ENCODE measurements at regions not wholly inside any gene's neighbourhood (a gene's known extent, or its start where the extent isn't known, plus 50 kb on each side); places are given as distances from the start of the nearest gene placed in this dataset.

- no peak overlapping the region for H3K4me3 ChIP-seq
- no peak for TF ChIP-seq CTCF (IDR thresholded peaks at IDR 0.05)
- no peak for DNase-seq
- H3K27ac ChIP-seq: no peak overlapping the region
- no peaks in the 10 kb centered on the region for H3K27me3 ChIP-seq (ENCODE audit: low read depth)
- H3K9me3 ChIP-seq: no peaks in the 10 kb centered on the region
- no peaks in the 10 kb centered on the region for H3K4me1 ChIP-seq
- H3K36me3 ChIP-seq: no peaks in the 10 kb centered on the region
- no peak for ATAC-seq
- intact Hi-C loops (cut with DNase I): no loop called here
These were observed 83.3 kb downstream of the FOXF2 start for GRCh38 chr6:1472643-1473042.

GRCh38 chr6:1473166-1473565 lies 83.8 kb downstream of the FOXF2 start:
- ATAC-seq (no peak), DNase-seq (no peak)
- Histone ChIP-seq H3K4me3 (no peak overlapping the region), H3K27ac (no peak overlapping the region), H3K4me1 (no peaks in the 10 kb centered on the region), H3K27me3 (ENCODE audit: low read depth) (no peaks in the 10 kb centered on the region), H3K36me3 (no peaks in the 10 kb centered on the region), H3K9me3 (no peaks in the 10 kb centered on the region)
- TF ChIP-seq CTCF (IDR thresholded peaks at IDR 0.05): no peak
- intact Hi-C loops (cut with DNase I): no loop called here

- intact Hi-C loops (cut with DNase I): no loop called here
- Histone ChIP-seq H3K27ac (no peak overlapping the region), H3K27me3 (ENCODE audit: low read depth) (no peaks in the 10 kb centered on the region), H3K9me3 (no peaks in the 10 kb centered on the region), H3K4me3 (no peak overlapping the region), H3K4me1 (no peaks in the 10 kb centered on the region), H3K36me3 (no peaks in the 10 kb centered on the region)
- ATAC-seq (no peak), DNase-seq (no peak)
- TF ChIP-seq CTCF (IDR thresholded peaks at IDR 0.05): no peak
These were observed 84.2 kb downstream of the FOXF2 start for GRCh38 chr6:1473598-1473997.

GRCh38 chr6:1474205-1474604 lies 84.8 kb downstream of the FOXF2 start:
- no peaks in the 10 kb centered on the region for H3K9me3 ChIP-seq
- no peaks in the 10 kb centered on the region for H3K4me1 ChIP-seq
- no peak overlapping the region for H3K4me3 ChIP-seq
- intact Hi-C loops (cut with DNase I): no loop called here
- H3K27ac ChIP-seq: no peak overlapping the region
- no peaks in the 10 kb centered on the region for H3K36me3 ChIP-seq
- DNase-seq: no peak
- no peak for TF ChIP-seq CTCF (IDR thresholded peaks at IDR 0.05)
- ATAC-seq: no peak
- H3K27me3 ChIP-seq (ENCODE audit: low read depth): no peaks in the 10 kb centered on the region

GRCh38 chr6:1475174-1475573 lies 85.8 kb downstream of the FOXF2 start:
- H3K4me1 ChIP-seq: no peaks in the 10 kb centered on the region
- H3K4me3 ChIP-seq: no peak overlapping the region
- H3K36me3 ChIP-seq: no peaks in the 10 kb centered on the region
- intact Hi-C loops (cut with DNase I): no loop called here
- DNase-seq: no peak
- no peaks in the 10 kb centered on the region for H3K9me3 ChIP-seq
- H3K27ac ChIP-seq: no peak overlapping the region
- TF ChIP-seq CTCF (IDR thresholded peaks at IDR 0.05): no peak
- H3K27me3 ChIP-seq (ENCODE audit: low read depth): no peaks in the 10 kb centered on the region
- no peak for ATAC-seq
